GM19372 (cell line): ENCODE measurements at regions not wholly inside any gene's neighbourhood (a gene's known extent, or its start where the extent isn't known, plus 50 kb on each side); places are given as distances from the start of the nearest gene placed in this dataset.
"Not testable (repeated sequence)": the region's sequence is repeated elsewhere in the genome, so short reads cannot be mapped to it uniquely, and the experiment has no call there.

Experiments
- ATAC-seq: cut with Tn5 transposase; IDR thresholded peaks from one replicate; pipeline ENCODE4 v1.9.1; 2021; ENCODE audit warnings: mild to moderate bottlenecking, low read depth, moderate library complexity; ENCODE audit not compliant: unreplicated experiment

DNA sequence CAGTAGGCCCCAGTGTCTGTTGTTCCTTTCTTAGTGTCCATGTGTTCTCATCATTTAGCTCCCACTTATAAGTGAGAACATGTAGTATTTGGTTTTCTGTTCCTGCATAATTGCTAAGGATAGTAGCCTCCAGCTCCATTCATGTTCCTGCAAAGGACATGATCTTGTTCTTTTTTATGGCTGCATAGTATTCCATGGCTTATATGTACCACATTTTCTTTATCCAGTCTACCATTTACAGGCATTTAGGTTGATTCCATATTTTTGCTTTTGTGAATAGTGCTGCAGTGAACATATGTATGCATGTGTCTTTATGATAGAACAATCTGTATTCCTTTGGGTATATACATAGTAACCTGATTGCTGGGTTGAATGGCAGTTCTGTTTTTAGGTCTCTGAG lies 134.4 kb upstream of the MON1B start:
- not testable (repeated sequence) for ATAC-seq

- no peak for ATAC-seq
Measured at GRCh38 chr16:77057161-77057774, 133.7 kb upstream of the MON1B start.

DNA sequence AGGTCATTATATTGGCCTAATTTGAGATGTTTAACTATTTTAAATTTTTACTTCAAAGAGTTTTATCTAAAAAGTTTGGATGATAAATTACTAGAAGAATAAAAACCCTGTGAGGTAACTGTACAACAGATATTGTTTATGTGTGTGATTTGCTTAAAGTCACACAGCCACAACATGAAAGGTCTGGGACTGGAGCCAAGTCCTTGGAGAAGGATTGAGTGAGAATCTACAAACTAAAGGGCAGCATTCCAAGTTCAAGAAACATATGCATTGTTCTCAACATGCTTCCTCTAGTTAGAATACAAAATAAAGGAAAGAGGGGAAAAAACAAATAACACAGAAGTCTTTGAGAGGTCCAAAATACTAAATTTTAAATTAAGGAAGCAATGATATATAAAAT lies 131.5 kb upstream of the MON1B start:
- no peak for ATAC-seq

- no peak for ATAC-seq
Measured at GRCh38 chr16:77060614-77061013, 130.4 kb upstream of the MON1B start.

DNA sequence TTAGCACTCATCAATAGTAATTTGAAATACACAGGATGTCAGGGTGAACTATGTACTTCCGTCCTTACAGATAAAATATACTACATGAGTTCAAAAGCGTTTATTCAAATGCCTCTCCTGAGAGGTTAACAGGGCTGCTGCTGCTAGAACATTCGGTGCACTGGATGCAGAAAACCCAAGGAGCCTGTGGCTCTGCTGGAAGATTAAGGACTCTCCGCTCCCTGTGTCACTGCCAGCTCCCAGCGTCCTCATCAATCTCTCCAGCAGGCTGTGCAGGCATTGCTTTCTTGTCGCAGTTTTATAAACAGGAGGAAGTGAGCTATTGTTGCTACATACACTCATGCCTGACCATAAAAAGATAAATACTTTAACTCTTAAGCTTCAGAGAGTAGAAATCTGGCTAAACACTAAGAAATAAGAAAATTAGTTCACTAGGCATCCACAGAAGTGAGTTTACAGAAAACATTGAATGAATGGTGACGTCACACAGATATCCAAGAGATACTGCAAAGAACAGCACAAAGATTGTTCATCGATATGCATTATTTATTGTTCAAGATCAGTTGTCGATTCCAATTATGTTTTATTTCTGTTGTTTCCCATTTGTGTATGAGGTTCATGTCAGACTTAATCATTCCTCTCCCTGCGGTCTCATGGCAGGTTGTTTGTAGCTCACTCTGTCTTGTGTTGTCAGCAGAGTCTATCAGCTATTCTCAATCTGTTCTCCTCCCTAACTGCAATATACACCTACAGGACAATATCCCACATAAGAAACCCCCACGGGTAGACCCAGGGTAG lies 127.9 kb upstream of the MON1B start:
- no peak for ATAC-seq

- ATAC-seq: no peak
Measured at GRCh38 chr16:77063676-77064016, 127.3 kb upstream of the MON1B start.

DNA sequence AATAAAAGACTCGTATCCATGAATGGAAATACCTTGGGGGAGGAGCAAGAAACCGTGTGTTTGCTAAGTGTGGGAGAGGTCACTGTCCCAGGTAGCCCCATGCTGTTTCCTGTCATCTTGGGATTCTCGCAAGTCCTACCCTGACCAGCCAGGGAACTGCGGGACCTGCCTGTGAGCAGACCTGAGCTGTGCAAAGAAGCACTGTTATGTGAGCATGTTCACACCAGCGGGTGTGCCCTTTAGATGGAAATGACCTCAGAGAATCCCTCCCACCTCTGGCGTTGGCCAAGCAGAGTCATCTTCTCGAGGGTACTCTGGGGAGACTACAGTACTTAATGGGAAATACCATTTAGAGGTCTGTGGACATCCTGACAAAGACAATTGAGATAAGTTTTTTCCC lies 127.0 kb upstream of the MON1B start:
- no peak for ATAC-seq

- no peak for ATAC-seq
Measured at GRCh38 chr16:77066896-77067496, 124.0 kb upstream of the MON1B start.

GRCh38 chr16:77067900-77068299 lies 123.1 kb upstream of the MON1B start:
- no peak for ATAC-seq

DNA sequence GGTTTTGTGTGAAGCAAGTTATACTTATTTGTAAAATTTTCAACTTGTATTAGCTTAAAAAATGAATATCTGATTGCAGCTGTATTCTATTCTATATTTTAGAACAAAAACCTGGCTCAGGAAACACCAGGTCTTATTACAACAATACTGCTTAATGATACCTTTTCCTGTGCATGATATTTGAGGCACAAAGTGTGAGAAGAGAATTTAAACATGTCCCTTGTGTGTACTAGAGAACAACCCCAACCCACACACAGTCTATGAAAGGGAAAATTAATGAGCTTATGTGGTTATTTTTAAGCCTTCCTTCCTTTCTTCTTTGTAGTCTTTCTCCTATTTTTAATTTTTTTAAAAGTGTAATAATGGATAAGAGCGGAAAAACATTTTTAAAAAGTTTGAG lies 122.6 kb upstream of the MON1B start:
- ATAC-seq: no peak

DNA sequence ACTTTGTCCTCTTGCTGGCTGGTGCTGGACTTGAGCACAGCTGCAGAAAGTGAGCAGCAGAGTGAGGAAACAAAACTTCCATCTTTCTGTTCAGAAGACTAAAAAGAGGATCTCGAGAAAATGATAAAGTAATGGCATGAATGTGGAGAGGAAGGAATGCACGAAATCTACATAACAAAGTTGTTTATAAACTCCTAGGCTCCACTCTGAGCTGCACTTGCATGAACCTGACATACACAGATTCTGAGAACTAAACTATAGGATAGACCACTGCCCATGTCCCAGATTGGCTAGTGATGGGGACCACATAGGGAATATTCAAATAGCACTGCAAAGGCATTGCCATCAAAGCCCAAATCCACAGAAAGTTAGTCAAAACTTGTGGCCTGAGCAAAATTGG lies 121.1 kb upstream of the MON1B start:
- ATAC-seq: no peak

- ATAC-seq: no peak
Measured at GRCh38 chr16:77070683-77071082, 120.3 kb upstream of the MON1B start.

DNA sequence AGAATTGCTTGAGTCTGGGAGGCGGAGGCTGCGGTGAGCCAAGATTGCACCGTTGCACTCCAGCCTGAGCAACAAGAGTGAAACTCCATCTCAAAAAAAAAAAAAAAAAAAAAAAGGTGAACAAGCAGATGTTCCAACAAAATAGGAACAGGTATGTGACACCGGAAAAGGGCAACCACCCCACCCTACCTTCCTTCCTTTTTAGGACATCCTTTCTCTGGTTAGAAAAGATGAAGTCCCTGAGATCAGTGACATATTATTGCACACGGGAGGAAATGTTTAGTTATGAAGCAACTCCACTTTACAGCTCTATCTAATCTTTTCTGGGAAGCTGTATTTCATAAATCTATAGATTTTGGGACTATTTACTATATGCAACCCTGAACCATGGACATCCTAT lies 114.2 kb upstream of the MON1B start:
- ATAC-seq: no peak

DNA sequence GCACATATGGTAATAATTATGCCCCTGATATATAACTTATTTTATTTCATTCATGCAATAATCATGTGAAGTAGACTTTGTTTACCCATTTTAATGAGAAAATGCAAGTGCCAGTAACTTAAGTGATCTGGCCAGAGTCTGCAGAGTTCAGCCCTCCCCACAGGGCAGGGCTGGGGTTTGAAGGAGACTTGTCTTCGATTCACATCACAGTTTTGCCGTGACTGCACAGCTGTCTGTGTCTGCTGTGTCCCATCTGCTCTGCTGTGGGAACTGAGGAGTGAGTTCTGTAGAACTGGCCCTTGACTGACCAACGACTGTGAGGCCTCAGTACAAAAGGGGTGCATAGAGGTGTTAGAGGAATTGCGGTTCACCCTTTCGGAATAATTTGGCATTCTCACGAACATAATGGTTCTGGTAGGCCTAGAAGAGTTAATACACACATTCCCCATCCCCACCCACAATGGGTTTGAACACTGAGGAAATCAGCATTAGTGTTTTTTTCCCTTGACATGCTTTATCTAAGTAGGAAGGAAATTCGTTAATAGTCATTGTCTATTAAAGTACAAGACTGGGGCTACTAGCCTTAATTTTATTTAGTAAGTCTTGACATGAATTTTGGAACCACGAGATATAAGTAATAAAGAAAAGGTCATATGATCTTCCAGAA lies 113.6 kb upstream of the MON1B start:
- no peak for ATAC-seq

DNA sequence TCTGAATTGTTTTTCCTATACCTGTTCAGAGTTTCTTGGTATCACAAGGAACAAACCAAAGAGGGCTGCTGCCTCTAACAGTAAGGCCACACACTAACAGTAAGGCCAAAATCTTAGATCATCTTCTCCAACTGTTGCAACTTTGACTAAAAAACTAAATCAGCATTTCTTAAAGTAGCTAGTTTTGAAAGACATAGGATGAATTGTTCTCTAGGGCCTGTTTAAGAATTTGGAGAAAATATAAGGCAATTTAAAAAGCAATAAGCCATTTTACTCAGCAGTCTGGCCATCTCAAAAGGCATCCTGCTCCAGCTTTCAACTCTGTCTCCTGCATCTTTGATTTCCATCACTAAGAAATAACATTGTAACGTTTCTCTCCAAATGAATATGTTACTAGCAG lies 105.0 kb upstream of the MON1B start:
- no peak for ATAC-seq

DNA sequence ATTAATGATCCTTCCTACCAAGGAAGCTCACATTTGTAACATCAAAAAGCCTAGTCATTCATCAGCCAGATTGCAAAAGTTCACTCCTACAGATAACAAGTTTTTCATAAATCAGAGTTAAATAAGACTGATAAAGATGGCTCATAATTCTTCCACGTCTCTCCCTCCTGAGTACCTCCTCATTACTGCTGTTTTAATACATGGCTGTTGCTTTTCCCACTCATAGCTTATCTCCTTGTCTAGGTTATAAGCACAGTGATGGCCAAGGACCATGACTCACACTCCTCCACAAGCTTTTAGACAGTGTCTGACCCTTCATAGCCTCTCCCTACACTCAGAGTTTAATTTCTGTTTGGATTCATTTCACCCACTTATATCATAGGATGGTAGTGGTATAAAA lies 100.9 kb upstream of the MON1B start:
- no peak for ATAC-seq

GRCh38 chr16:77093309-77093708 lies 97.7 kb upstream of the MON1B start:
- no peak for ATAC-seq

DNA sequence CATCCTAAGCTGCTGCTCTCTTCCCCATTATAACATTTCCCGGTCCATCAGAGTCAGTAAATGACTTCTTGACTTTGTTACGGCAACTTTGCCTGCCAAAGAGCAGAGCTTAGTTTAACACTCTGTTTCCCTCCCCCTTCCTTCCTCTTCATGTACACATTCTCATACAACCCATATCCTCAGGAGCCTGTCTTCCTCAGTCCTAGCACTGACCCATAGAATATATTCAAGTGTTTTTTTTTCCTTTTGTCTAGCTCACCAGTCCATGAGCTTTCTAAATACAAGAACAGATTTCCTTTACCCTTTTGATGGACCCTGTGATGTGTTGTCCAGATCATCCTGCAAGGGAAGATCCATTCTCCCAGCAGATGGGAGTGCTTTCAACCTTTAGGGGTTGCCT lies 97.0 kb upstream of the MON1B start:
- ATAC-seq: no peak

DNA sequence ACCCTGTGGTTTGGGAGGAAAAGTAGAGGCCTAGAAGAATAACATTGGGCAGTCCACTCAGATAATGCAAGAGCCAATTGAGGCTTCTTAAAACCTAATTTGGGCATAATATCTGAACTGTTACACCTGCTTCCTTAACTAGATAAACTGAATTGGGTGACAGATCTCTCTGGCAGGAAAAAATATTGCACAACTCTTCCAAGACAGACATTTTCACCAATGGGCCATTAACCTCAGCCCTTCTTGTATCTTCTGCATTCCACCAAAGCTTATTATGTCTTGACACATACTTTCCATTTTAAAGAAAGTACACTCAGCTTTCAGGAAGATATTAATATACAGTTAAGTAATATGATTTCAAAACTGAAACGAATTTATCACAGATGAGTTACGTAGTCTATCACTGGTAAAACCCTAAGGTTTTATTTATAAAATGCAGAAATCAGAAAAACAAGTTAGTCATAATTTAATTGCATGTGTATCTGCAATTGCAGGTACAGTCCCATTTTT lies 79.9 kb upstream of the MON1B start:
- ATAC-seq: no peak

GRCh38 chr16:77112746-77113145 lies 78.2 kb upstream of the MON1B start:
- ATAC-seq: no peak

DNA sequence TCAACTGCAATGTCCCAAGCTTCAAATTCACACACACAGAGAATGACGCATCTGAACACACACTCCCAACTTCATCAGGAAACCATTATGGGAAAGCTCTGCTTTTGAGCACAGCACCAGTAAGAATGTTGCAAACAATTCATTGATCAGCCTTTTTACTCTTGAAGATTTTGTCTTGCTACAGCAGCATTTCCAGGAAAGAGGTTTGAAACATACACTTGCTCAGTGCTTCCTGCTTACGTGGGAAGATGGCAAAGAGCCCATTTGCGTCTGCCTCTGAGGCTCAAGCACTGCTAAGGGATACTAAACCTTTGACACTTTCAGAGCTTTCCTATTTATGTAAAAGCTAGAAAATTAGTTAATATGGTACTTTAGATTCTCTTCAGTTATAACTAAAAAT lies 77.2 kb upstream of the MON1B start:
- no peak for ATAC-seq
